HEK293 (cell line): ENCODE measurements at regions not wholly inside any gene's neighbourhood (a gene's known extent, or its start where the extent isn't known, plus 50 kb on each side); places are given as distances from the start of the nearest gene placed in this dataset.

Source experiments
- CTCF ChIA-PET: fragments of 350-600 bp; formaldehyde crosslinking; extraction: SDS; loops from one replicate; lab custom pipeline; 2021; ENCODE audit warnings: antibody characterized with exemption; lab: Yijun Ruan, JAX
- POLR2A ChIA-PET: fragments of 300-600 bp; formaldehyde crosslinking; extraction: SDS; loops from one replicate; lab custom pipeline; 2020; ENCODE audit warnings: antibody characterized with exemption, inconsistent platforms; lab: Yijun Ruan, JAX
- H3K27ac ChIP-seq: fragments of 200-500 bp; sonication (Bioruptor generic); 2 replicates; pipeline ENCODE4 v1.5.1; 2014; ENCODE audit warnings: low read depth, low read length, control low read depth, inconsistent platforms; ENCODE audit errors: extremely low read depth
- H3K36me3 ChIP-seq, 2 experiments: fragments of 200-500 bp in 1 of 2; sonication (Bioruptor generic) in 1 of 2; 1 replicate in 1 of 2; 2 replicates in 1 of 2; pipeline ENCODE4 v1.5.1; 2014 to 2017; ENCODE audit warnings: inconsistent platforms in 2 of 2, low read length in 2 of 2; ENCODE audit not compliant: control insufficient read depth in 2 of 2, insufficient read depth in 1 of 2
- H3K4me1 ChIP-seq: fragments of 200-500 bp; sonication (Bioruptor generic); 2 replicates; pipeline ENCODE4 v1.5.1; 2014; ENCODE audit warnings: mild to moderate bottlenecking, low read length, inconsistent platforms; ENCODE audit not compliant: control insufficient read depth, insufficient read depth
- H3K4me3 ChIP-seq: 2 replicates; pipeline ENCODE4 v1.5.1; 2011; ENCODE audit warnings: low read depth, mild to moderate bottlenecking, control low read depth, low read length, moderate library complexity
- H3K9me3 ChIP-seq: fragments of 200-500 bp; sonication (Bioruptor generic); 2 replicates; pipeline ENCODE4 v1.5.1; 2014; ENCODE audit warnings: low read depth, low read length, inconsistent platforms; ENCODE audit not compliant: control insufficient read depth, insufficient read depth
- AEBP2 ChIP-seq: fragments of 450-650 bp; formaldehyde crosslinking; IDR thresholded peaks from 2 replicates; pipeline ENCODE4 v1.5.1; 2016; ENCODE audit warnings: missing biosample characterization, missing genetic modification characterization, borderline replicate concordance
- ZFP3 ChIP-seq: fragments of 450-650 bp; formaldehyde crosslinking; IDR thresholded peaks from 2 replicates; pipeline ENCODE4 v1.5.1; 2016; ENCODE audit warnings: low read depth, missing biosample characterization, missing genetic modification characterization
- ZNF324 ChIP-seq: fragments of 450-650 bp; formaldehyde crosslinking; IDR thresholded peaks from 2 replicates; pipeline ENCODE4 v1.5.1; 2016; ENCODE audit warnings: missing biosample characterization, missing genetic modification characterization
- ZNF426 ChIP-seq: fragments of 450-650 bp; formaldehyde crosslinking; IDR thresholded peaks from 2 replicates; pipeline ENCODE4 v1.5.1; 2017; ENCODE audit warnings: missing biosample characterization, missing genetic modification characterization, mild to moderate bottlenecking, inconsistent platforms, moderate library complexity
- ZNF624 ChIP-seq: fragments of 450-650 bp; formaldehyde crosslinking; IDR thresholded peaks from 2 replicates; pipeline ENCODE4 v1.5.1; 2017; ENCODE audit warnings: missing biosample characterization, missing genetic modification characterization

- no peaks in the 10 kb centered on the region for H3K4me1 ChIP-seq
- CTCF ChIA-PET, result interaction anchor here (1.4 to 3.1 kb wide), 2 partner anchors 8 to 35 kb away, joined by 3 to 25 read pairs; no protein-coding TSS in a partner anchor
- no peak overlapping the region for H3K27ac ChIP-seq
- no peak overlapping the region for H3K4me3 ChIP-seq
- no peaks in the 10 kb centered on the region for H3K36me3 ChIP-seq
- POLR2A ChIA-PET, result no interaction called here
- no peaks in the 10 kb centered on the region for H3K9me3 ChIP-seq
- TF ChIP-seq ZFP3 (tag by site-specific recombination), result no peak
- no peak for TF ChIP-seq AEBP2
- TF ChIP-seq ZNF624 (tag by site-specific recombination), result no peak
- TF ChIP-seq ZNF324 (tag by site-specific recombination), result no peak
- TF ChIP-seq ZNF426 (tag by site-specific recombination), result no peak
Observed at GRCh38 chr20:21564127-21564773, 50.4 kb upstream of the NKX2-2 start.
